OCI-LY1 (cell line): ENCODE measurements at regions not wholly inside any gene's neighbourhood (a gene's known extent, or its start where the extent isn't known, plus 50 kb on each side); places are given as distances from the start of the nearest gene placed in this dataset.

Experiments
- CTCF ChIP-seq: fragments of 200-600 bp; sonication (generic), shearing (Covaris generic); IDR thresholded peaks from 2 replicates; pipeline ENCODE4 v1.5.1; 2017; ENCODE audit warnings: mild to moderate bottlenecking, antibody characterized with exemption, low read length, moderate library complexity, mixed read lengths
- EZH2 ChIP-seq: fragments of 200-600 bp; sonication (generic), shearing (Covaris generic); IDR thresholded peaks from 2 replicates; pipeline ENCODE4 v1.8.0; 2017; ENCODE audit warnings: borderline replicate concordance, mixed run types, mild to moderate bottlenecking, antibody characterized with exemption, low read length, moderate library complexity, mixed read lengths

DNA sequence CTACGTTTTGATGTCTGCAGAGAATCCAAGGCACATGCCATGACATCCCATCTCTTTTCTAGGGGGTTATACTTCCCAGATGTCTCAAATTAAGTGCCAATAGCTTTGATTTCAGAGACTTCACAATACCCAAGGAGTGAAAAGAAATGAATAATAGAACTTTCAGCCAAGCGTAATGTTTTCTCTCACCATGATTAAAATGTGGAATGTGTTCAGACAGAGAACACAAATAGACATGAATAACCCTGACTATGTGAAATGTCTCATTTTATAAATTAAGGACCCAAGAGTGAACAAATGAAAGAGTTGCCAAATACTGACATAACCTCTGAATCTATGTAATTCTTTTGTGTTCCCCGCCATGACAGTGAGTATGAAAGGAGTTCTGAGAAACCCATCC is 123.6 kb upstream of the GAP43 start:
- TF ChIP-seq CTCF = no peak
- no peak for TF ChIP-seq EZH2
